ENCODE measurements at regions not wholly inside any gene's neighbourhood (a gene's known extent, or its start where the extent isn't known, plus 50 kb on each side); places are given as distances from the start of the nearest gene placed in this dataset.

DNA sequence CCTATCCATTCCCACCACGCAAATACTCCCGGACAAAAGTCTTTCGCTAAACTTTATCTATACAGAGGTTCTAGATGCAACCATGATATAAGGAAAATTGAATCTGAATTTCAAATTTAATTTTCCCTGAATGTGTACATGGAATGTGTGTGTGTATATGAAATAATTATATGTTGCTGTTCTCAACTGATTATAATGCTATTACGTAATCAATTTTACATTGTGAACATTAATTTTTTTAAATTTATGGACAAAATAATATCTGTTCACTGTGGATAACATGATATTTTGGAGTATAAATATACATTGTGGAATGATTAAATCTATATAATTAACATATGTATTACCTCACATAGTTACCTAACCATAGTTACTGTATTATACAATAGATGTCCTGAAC is 1250.6 kb downstream of the EFNA5 start:
- TF ChIP-seq GLIS3 (CRISPR knock-in tag; IDR thresholded peaks at IDR 0.05) (no peak), CSDC2 (CRISPR knock-in tag; IDR thresholded peaks at IDR 0.05) (no peak), ZFP30 (CRISPR knock-in tag; IDR thresholded peaks at IDR 0.05) (no peak), ISL1 (CRISPR knock-in tag; IDR thresholded peaks at IDR 0.05) (no peak), SNAI2 (CRISPR knock-in tag; IDR thresholded peaks at IDR 0.05) (no peak), PPARA (CRISPR knock-in tag; IDR thresholded peaks at IDR 0.05; ENCODE audit: borderline replicate concordance) (no peak), ZNF565 (CRISPR knock-in tag; conservative IDR thresholded peaks at IDR 0.05; ENCODE audit: low read depth) (no peak), BACH2 (CRISPR knock-in tag; IDR thresholded peaks at IDR 0.05; ENCODE audit: borderline replicate concordance) (no peak), OSR1 (CRISPR knock-in tag; IDR thresholded peaks at IDR 0.05) (no peak), ZNF8 (CRISPR knock-in tag; IDR thresholded peaks at IDR 0.05) (no peak), ARNTL (CRISPR knock-in tag; IDR thresholded peaks at IDR 0.05; ENCODE audit: borderline replicate concordance, low read depth) (no peak), ZNF70 (CRISPR knock-in tag; IDR thresholded peaks at IDR 0.05) (no peak)
- TF ChIP-seq, protein P1, sequence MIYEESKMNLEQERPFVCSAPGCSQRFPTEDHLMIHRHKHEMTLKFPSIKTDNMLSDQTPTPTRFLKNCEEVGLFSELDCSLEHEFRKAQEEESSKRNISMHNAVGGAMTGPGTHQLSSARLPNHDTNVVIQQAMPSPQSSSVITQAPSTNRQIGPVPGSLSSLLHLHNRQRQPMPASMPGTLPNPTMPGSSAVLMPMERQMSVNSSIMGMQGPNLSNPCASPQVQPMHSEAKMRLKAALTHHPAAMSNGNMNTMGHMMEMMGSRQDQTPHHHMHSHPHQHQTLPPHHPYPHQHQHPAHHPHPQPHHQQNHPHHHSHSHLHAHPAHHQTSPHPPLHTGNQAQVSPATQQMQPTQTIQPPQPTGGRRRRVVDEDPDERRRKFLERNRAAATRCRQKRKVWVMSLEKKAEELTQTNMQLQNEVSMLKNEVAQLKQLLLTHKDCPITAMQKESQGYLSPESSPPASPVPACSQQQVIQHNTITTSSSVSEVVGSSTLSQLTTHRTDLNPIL (CRISPR knock-in tag; IDR thresholded peaks at IDR 0.05; ENCODE audit: low read depth), result no peak
- TF ChIP-seq, protein P2, sequence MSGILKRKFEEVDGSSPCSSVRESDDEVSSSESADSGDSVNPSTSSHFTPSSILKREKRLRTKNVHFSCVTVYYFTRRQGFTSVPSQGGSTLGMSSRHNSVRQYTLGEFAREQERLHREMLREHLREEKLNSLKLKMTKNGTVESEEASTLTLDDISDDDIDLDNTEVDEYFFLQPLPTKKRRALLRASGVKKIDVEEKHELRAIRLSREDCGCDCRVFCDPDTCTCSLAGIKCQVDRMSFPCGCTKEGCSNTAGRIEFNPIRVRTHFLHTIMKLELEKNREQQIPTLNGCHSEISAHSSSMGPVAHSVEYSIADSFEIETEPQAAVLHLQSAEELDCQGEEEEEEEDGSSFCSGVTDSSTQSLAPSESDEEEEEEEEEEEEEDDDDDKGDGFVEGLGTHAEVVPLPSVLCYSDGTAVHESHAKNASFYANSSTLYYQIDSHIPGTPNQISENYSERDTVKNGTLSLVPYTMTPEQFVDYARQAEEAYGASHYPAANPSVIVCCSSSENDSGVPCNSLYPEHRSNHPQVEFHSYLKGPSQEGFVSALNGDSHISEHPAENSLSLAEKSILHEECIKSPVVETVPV (CRISPR knock-in tag; IDR thresholded peaks at IDR 0.05), result no peak
- TF ChIP-seq, protein P3, sequence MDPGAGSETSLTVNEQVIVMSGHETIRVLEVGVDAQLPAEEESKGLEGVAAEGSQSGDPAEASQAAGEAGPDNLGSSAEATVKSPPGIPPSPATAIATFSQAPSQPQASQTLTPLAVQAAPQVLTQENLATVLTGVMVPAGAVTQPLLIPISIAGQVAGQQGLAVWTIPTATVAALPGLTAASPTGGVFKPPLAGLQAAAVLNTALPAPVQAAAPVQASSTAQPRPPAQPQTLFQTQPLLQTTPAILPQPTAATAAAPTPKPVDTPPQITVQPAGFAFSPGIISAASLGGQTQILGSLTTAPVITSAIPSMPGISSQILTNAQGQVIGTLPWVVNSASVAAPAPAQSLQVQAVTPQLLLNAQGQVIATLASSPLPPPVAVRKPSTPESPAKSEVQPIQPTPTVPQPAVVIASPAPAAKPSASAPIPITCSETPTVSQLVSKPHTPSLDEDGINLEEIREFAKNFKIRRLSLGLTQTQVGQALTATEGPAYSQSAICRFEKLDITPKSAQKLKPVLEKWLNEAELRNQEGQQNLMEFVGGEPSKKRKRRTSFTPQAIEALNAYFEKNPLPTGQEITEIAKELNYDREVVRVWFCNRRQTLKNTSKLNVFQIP (CRISPR knock-in tag; IDR thresholded peaks at IDR 0.05; ENCODE audit: borderline replicate concordance, low read depth), result no peak
- TF ChIP-seq, protein P4, sequence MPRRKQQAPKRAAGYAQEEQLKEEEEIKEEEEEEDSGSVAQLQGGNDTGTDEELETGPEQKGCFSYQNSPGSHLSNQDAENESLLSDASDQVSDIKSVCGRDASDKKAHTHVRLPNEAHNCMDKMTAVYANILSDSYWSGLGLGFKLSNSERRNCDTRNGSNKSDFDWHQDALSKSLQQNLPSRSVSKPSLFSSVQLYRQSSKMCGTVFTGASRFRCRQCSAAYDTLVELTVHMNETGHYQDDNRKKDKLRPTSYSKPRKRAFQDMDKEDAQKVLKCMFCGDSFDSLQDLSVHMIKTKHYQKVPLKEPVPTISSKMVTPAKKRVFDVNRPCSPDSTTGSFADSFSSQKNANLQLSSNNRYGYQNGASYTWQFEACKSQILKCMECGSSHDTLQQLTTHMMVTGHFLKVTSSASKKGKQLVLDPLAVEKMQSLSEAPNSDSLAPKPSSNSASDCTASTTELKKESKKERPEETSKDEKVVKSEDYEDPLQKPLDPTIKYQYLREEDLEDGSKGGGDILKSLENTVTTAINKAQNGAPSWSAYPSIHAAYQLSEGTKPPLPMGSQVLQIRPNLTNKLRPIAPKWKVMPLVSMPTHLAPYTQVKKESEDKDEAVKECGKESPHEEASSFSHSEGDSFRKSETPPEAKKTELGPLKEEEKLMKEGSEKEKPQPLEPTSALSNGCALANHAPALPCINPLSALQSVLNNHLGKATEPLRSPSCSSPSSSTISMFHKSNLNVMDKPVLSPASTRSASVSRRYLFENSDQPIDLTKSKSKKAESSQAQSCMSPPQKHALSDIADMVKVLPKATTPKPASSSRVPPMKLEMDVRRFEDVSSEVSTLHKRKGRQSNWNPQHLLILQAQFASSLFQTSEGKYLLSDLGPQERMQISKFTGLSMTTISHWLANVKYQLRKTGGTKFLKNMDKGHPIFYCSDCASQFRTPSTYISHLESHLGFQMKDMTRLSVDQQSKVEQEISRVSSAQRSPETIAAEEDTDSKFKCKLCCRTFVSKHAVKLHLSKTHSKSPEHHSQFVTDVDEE (CRISPR knock-in tag; IDR thresholded peaks at IDR 0.05), result no peak
- ATAC-seq, result no peak

DNA sequence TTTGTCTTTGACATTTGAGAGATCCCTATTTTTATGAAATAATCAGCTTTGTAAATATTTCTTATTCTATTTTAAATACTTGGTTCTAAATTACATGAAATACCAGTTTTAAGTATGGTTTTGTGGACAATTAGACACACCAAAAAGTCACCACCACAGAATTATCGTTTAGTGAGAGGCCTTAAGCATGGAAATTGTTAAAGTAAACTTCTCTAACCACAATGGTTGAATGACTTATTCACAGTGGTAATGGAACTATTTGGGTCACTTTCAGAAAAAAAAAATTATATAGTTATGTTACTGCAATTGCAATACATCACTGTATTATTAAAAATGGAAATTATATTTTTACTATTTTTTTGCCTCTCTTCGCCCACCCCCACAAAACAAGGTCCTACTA is 1252.5 kb downstream of the EFNA5 start:
- ATAC-seq, result no peak
- TF ChIP-seq ZNF70 (CRISPR knock-in tag; IDR thresholded peaks at IDR 0.05) (no peak), OSR1 (CRISPR knock-in tag; IDR thresholded peaks at IDR 0.05) (no peak), ARNTL (CRISPR knock-in tag; IDR thresholded peaks at IDR 0.05; ENCODE audit: borderline replicate concordance, low read depth) (no peak), ZFP30 (CRISPR knock-in tag; IDR thresholded peaks at IDR 0.05) (no peak), ISL1 (CRISPR knock-in tag; IDR thresholded peaks at IDR 0.05) (no peak), RARB (CRISPR knock-in tag; IDR thresholded peaks at IDR 0.05) (no peak), ESRRG (CRISPR knock-in tag; IDR thresholded peaks at IDR 0.05) (no peak), ZNF8 (CRISPR knock-in tag; IDR thresholded peaks at IDR 0.05) (no peak), BACH2 (CRISPR knock-in tag; IDR thresholded peaks at IDR 0.05; ENCODE audit: borderline replicate concordance) (no peak), SNAI2 (CRISPR knock-in tag; IDR thresholded peaks at IDR 0.05) (no peak), TCF4 (CRISPR knock-in tag; IDR thresholded peaks at IDR 0.05; ENCODE audit: borderline replicate concordance) (no peak), CSDC2 (CRISPR knock-in tag; IDR thresholded peaks at IDR 0.05) (no peak), ZNF565 (CRISPR knock-in tag; conservative IDR thresholded peaks at IDR 0.05; ENCODE audit: low read depth) (no peak), ZC3H10 (CRISPR knock-in tag; IDR thresholded peaks at IDR 0.05) (no peak), GLIS3 (CRISPR knock-in tag; IDR thresholded peaks at IDR 0.05) (no peak)
- TF ChIP-seq, protein P1 (CRISPR knock-in tag; IDR thresholded peaks at IDR 0.05; ENCODE audit: low read depth), result no peak
- TF ChIP-seq, protein P4 (CRISPR knock-in tag; IDR thresholded peaks at IDR 0.05), result no peak
- TF ChIP-seq, protein P3 (CRISPR knock-in tag; IDR thresholded peaks at IDR 0.05; ENCODE audit: borderline replicate concordance, low read depth), result no peak
- TF ChIP-seq, protein P2 (CRISPR knock-in tag; IDR thresholded peaks at IDR 0.05), result no peak
- TF ChIP-seq, protein P5, sequence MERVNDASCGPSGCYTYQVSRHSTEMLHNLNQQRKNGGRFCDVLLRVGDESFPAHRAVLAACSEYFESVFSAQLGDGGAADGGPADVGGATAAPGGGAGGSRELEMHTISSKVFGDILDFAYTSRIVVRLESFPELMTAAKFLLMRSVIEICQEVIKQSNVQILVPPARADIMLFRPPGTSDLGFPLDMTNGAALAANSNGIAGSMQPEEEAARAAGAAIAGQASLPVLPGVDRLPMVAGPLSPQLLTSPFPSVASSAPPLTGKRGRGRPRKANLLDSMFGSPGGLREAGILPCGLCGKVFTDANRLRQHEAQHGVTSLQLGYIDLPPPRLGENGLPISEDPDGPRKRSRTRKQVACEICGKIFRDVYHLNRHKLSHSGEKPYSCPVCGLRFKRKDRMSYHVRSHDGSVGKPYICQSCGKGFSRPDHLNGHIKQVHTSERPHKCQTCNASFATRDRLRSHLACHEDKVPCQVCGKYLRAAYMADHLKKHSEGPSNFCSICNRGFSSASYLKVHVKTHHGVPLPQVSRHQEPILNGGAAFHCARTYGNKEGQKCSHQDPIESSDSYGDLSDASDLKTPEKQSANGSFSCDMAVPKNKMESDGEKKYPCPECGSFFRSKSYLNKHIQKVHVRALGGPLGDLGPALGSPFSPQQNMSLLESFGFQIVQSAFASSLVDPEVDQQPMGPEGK (CRISPR knock-in tag; IDR thresholded peaks at IDR 0.05; ENCODE audit: borderline replicate concordance), result no peak
